Astrocyte (in vitro differentiated cells and primary cell): ENCODE measurements at regions not wholly inside any gene's neighbourhood (a gene's known extent, or its start where the extent isn't known, plus 50 kb on each side); places are given as distances from the start of the nearest gene placed in this dataset.
"Not testable (repeated sequence)": the region's sequence is repeated elsewhere in the genome, so short reads cannot be mapped to it uniquely, and the experiment has no call there.

ENCODE experiments used
- DNase-seq: peaks from one replicate; pipeline ENCODE4 v3.0.0-alpha.2; 2010; ENCODE audit warnings: low read depth
- FAIRE-seq: peaks from 2 replicates; lab custom pipeline; 2011; peaks lifted over from hg19 to GRCh38; lab: Jason Lieb, UNC
- H2AFZ ChIP-seq: 2 replicates; pipeline ENCODE4 v1.6.0; 2012; ENCODE audit warnings: low read depth, low read length, inconsistent platforms
- H3K27ac ChIP-seq: 2 replicates; pipeline ENCODE4 v1.5.1; 2011; ENCODE audit warnings: low read depth, low read length, inconsistent platforms
- H3K27me3 ChIP-seq: 2 replicates; pipeline ENCODE4 v1.6.0; 2011; ENCODE audit warnings: low read length, inconsistent platforms; ENCODE audit not compliant: insufficient read depth
- H3K36me3 ChIP-seq: 2 replicates; pipeline ENCODE4 v1.5.1; 2011; ENCODE audit warnings: low read length, inconsistent platforms; ENCODE audit not compliant: insufficient read depth
- H3K4me1 ChIP-seq: 2 replicates; pipeline ENCODE4 v1.5.1; 2011; ENCODE audit warnings: low read length, inconsistent platforms; ENCODE audit not compliant: insufficient read depth
- H3K4me2 ChIP-seq: 2 replicates; pipeline ENCODE4 v1.6.0; 2012; ENCODE audit warnings: low read length, inconsistent platforms
- H3K4me3 ChIP-seq: 2 replicates; pipeline ENCODE4 v1.5.1; 2011; ENCODE audit warnings: low read depth, mild to moderate bottlenecking, low read length, inconsistent platforms; ENCODE audit not compliant: insufficient read depth
- H3K79me2 ChIP-seq: 2 replicates; pipeline ENCODE4 v1.6.0; 2012; ENCODE audit warnings: mild to moderate bottlenecking, low read length, inconsistent platforms; ENCODE audit not compliant: insufficient read depth
- H3K9ac ChIP-seq: 2 replicates; pipeline ENCODE4 v1.6.0; 2012; ENCODE audit warnings: mild to moderate bottlenecking, low read length, inconsistent platforms
- H3K9me3 ChIP-seq: 2 replicates; pipeline ENCODE4 v1.5.1; 2012; ENCODE audit warnings: low read depth, mild to moderate bottlenecking, low read length, inconsistent platforms; ENCODE audit not compliant: insufficient read depth
- H4K20me1 ChIP-seq: 2 replicates; pipeline ENCODE4 v1.6.0; 2012; ENCODE audit warnings: low read length, inconsistent platforms; ENCODE audit not compliant: insufficient read depth
- H3K27ac Mint-ChIP-seq: one replicate; pipeline ENCODE4 v1.8.0; 2021; ENCODE audit warnings: mild to moderate bottlenecking, mixed read lengths; ENCODE audit not compliant: unreplicated experiment
- H3K27me3 Mint-ChIP-seq: one replicate; pipeline ENCODE4 v1.8.0; 2021; ENCODE audit warnings: low read depth, mixed read lengths; ENCODE audit not compliant: unreplicated experiment
- H3K36me3 Mint-ChIP-seq: one replicate; pipeline ENCODE4 v1.8.0; 2021; ENCODE audit warnings: low read depth, mixed read lengths; ENCODE audit not compliant: unreplicated experiment
- H3K4me1 Mint-ChIP-seq: one replicate; pipeline ENCODE4 v1.8.0; 2021; ENCODE audit warnings: low read depth, mixed read lengths; ENCODE audit not compliant: unreplicated experiment
- H3K4me3 Mint-ChIP-seq: one replicate; pipeline ENCODE4 v1.8.0; 2021; ENCODE audit warnings: mild to moderate bottlenecking, moderate library complexity, mixed read lengths; ENCODE audit not compliant: unreplicated experiment
- H3K9me3 Mint-ChIP-seq: one replicate; pipeline ENCODE4 v1.8.0; 2021; ENCODE audit warnings: mild to moderate bottlenecking, mixed read lengths; ENCODE audit not compliant: unreplicated experiment
- EZH2 ChIP-seq: IDR thresholded peaks from 2 replicates; pipeline ENCODE4 v1.6.1; 2012; ENCODE audit warnings: mild to moderate bottlenecking, low read length, inconsistent platforms; ENCODE audit not compliant: insufficient read depth
- TF ChIP-seq, protein P1 (sequence below): IDR thresholded peaks from 2 replicates; pipeline ENCODE4 v1.5.1; 2011; ENCODE audit warnings: low read depth, mild to moderate bottlenecking, inconsistent platforms, low read length, moderate library complexity; ENCODE audit not compliant: insufficient read depth

- H3K9me3 Mint-ChIP-seq: no peaks in the 10 kb centered on the region
- Histone ChIP-seq H3K9me3 (no peaks in the 10 kb centered on the region), H3K9ac (no peak overlapping the region), H3K36me3 (no peaks in the 10 kb centered on the region), H3K4me3 (no peak overlapping the region), H3K4me2 (no peak overlapping the region), H3K79me2 (no peaks in the 10 kb centered on the region), H4K20me1 (no peaks in the 10 kb centered on the region), H2AFZ (no peak overlapping the region), H3K27me3 (no peaks in the 10 kb centered on the region), H3K4me1 (no peaks in the 10 kb centered on the region), H3K27ac (no peak overlapping the region)
- TF ChIP-seq, protein P1, sequence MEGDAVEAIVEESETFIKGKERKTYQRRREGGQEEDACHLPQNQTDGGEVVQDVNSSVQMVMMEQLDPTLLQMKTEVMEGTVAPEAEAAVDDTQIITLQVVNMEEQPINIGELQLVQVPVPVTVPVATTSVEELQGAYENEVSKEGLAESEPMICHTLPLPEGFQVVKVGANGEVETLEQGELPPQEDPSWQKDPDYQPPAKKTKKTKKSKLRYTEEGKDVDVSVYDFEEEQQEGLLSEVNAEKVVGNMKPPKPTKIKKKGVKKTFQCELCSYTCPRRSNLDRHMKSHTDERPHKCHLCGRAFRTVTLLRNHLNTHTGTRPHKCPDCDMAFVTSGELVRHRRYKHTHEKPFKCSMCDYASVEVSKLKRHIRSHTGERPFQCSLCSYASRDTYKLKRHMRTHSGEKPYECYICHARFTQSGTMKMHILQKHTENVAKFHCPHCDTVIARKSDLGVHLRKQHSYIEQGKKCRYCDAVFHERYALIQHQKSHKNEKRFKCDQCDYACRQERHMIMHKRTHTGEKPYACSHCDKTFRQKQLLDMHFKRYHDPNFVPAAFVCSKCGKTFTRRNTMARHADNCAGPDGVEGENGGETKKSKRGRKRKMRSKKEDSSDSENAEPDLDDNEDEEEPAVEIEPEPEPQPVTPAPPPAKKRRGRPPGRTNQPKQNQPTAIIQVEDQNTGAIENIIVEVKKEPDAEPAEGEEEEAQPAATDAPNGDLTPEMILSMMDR: no peak
- no peak for TF ChIP-seq EZH2
- H3K36me3 Mint-ChIP-seq: no peaks in the 10 kb centered on the region
- no peak for FAIRE-seq
- H3K4me3 Mint-ChIP-seq: no peak overlapping the region
- no peak overlapping the region for H3K27ac Mint-ChIP-seq
- no peaks in the 10 kb centered on the region for H3K4me1 Mint-ChIP-seq
- no peaks in the 10 kb centered on the region for H3K27me3 Mint-ChIP-seq
- DNase-seq: no peak
These were observed 261.2 kb downstream of the S1PR1 start for GRCh38 chr1:101497881-101498559.

- not testable (repeated sequence) for H3K4me2 ChIP-seq
These were observed 267.3 kb downstream of the S1PR1 start for GRCh38 chr1:101504106-101504505.

DNA sequence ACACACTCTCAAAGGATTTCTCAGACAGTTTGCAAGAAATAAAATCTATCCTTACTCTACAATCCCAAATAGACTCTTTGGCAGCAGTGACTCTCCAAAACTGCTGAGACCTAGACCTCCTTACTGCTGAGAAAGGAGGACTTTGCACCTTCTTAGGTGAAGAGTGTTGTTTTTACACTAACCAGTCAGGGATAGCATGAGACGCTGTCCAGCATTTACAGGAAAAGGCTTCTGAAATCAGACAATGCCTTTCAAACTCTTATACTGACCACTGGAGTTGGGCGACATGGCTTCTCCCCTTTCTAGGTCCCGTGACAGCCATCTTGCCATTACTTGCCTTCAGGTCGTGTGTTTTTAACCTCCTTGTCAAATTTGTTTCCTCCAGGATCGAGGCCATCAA is 268.4 kb downstream of the S1PR1 start:
- not testable (repeated sequence) for H3K27ac Mint-ChIP-seq, H3K4me1 Mint-ChIP-seq, H3K36me3 ChIP-seq, H3K4me3 ChIP-seq, H3K27me3 ChIP-seq, H3K9me3 Mint-ChIP-seq, H3K27me3 Mint-ChIP-seq, H3K9ac ChIP-seq, H3K4me2 ChIP-seq, H2AFZ ChIP-seq, DNase-seq, H3K79me2 ChIP-seq, FAIRE-seq, H4K20me1 ChIP-seq, H3K4me3 Mint-ChIP-seq, H3K9me3 ChIP-seq, H3K4me1 ChIP-seq, H3K36me3 Mint-ChIP-seq, H3K27ac ChIP-seq

More at GRCh38 chr1:101504106-101504505, 267.3 kb downstream of the S1PR1 start:
- not testable (repeated sequence) for H3K27ac Mint-ChIP-seq, H3K4me1 Mint-ChIP-seq, H3K4me3 ChIP-seq, H3K27me3 ChIP-seq, H3K36me3 Mint-ChIP-seq, H3K9me3 Mint-ChIP-seq, H3K36me3 ChIP-seq, H3K27ac ChIP-seq, H3K9ac ChIP-seq, FAIRE-seq, H4K20me1 ChIP-seq, H3K27me3 Mint-ChIP-seq, DNase-seq, H3K9me3 ChIP-seq, H3K4me3 Mint-ChIP-seq, H2AFZ ChIP-seq, H3K4me1 ChIP-seq, H3K79me2 ChIP-seq
